ENCODE measurements at regions not wholly inside any gene's neighbourhood (a gene's known extent, or its start where the extent isn't known, plus 50 kb on each side); places are given as distances from the start of the nearest gene placed in this dataset.
A peak's percentile ranks its signal among the peaks of the same experiment; 100 is the strongest.

DNA sequence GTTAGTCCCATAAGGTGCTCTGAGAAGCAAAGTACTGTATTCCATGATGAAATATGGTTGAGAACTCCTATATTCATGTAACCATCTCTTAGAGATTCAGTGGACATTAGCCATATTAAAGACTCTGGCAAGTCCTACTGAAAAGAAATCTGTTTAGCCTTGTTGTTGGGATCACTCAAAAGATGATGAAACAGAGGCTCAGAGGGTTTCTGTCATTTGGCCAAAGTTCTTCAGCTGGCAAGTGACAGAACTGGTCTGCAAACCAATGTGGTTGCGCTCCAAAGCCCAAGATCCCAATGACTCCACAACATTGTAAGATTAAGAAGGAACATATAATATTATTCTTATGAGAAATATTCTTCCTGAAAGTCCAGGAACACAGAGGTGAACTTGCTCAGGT, 462.9 kb downstream of the ACTL7B start:
- DNase-seq: no peak

DNA sequence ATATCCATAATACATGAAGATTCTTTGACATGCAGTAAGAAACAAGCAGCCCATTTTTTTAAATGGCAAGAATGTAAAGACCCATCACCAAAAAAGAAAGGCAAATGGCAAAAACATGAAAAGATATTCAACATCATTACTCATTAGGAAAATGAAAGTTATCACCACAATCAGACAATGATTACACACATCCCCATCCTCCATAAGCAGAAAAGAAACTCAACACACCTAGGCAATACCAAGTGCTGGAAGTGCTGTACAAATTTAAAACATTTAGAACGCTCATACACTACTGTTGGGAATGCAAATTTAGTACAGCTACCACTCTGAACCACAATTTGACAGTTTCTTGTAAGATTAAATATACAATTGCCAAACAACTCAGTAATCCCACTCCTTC, 466.7 kb downstream of the ACTL7B start:
- DNase-seq: no peak

DNA sequence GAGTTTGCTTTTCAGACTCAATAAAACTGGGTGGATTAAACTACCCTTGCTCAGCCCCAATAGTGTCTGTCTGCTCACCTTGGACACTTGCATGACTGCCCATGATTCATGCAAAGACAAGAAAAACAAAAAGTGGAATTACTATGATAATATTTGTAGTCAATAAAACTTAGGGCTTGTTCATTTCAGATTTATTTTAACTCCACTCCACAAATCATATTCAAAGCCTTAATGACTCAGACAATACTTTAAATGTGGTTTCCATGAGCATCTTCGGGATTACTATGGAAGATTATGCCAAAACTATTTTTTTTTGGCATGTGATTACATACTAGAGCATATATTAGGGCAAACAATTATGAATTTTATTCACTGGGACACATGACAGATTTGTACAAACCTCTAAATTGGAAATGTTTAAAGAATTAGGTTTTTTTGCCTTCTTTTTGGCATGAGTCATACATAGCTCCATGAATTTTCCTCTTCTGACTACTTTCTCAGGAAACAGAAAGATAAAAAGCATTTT, 468.9 kb downstream of the ACTL7B start:
- no peak for DNase-seq

DNA sequence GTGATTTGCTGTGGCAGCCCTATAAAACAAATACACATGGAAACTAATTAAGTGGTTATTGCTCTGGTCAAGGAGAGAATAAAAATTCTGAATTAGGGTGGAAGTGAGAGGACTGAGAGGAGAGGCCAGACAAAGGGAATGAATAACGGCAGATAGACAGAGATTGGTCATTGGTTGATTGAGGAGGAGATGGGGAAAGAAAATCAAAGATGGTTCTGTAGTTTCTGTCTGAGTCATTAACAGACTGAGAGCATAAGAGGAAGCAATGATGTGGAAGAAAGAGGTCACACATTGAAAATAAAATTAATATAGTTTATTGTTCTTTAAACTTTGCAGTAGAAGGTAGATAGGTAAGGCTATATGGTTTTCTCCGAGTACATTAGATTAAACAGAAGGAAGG, 469.8 kb downstream of the ACTL7B start:
- no peak for DNase-seq

DNA sequence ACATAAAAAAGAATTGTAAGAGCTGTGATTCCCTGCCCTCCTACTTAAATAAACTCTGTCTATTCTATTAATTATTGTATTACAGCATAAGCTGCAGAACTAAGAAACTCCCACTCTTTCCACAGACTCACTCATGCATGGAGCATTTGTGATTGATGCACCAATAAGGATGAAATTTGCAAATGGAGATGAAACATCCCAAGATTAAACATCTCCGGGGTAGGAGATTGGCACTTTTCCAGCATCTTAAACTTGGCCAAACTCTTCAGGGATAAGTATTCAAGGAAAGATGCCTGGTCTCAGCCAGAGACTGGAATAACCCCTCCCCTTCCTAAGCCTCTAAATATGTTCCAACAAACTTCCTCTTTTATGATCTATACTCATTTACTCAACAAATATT, 472.0 kb downstream of the ACTL7B start:
- DNase-seq: no peak

DNA sequence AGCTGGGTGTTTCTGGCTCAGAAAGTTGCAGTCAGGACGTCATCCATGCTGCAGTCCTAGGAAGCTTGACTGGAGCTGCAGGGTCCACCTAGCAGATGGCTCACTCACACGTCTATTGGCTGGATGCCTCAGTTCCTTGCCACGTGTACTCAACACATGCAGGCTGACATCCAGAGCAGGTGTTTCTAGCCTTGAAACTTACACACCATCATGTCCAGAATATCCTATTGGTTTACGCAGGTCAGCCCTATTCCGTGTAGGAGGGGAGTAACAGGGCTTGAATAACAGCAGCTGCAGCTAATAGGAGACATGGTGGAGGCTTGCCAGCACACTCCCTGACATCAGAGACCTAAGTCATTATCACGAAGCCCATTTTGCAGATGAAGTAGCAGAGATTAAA, 473.5 kb downstream of the ACTL7B start:
- peak; percentile 99 for DNase-seq

DNA sequence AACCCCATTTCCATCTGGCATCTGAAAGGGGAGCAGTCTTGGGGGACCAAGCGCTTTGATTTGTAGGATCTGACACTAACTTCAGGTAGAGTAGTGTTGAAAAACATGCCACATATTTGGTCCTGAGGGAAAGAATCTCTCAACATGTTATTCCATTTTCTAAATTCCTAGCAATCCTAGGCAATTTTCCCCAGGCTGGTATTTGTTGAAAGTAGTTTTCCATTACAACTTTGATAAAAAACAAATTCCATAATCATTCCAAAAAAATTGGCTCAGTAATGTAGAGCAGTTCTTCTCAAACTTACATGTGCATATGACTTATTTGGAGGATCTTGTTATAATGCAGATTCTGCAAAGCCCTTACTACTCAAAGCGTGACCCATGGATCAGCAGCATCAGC, 477.9 kb downstream of the ACTL7B start:
- DNase-seq: no peak

DNA sequence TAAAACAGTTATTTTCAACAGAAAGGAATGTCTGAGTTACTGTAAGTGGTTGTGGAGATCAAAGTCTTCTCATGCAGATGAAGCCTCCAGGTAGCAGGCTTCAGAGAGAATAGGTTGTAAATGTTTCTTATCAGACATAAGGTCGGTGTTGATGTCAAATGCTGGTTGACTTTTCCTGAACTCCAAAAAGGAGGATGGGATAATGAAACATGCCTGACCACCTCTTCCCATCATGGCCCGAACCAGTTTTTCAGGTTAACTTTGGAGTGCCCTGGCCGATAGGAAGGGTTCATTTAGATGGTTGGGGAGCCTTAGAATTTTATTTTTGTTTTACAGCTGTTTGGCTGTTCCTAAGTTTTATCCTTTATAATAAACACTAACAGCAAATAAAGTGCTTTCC, 478.4 kb downstream of the ACTL7B start:
- DNase-seq: no peak

DNA sequence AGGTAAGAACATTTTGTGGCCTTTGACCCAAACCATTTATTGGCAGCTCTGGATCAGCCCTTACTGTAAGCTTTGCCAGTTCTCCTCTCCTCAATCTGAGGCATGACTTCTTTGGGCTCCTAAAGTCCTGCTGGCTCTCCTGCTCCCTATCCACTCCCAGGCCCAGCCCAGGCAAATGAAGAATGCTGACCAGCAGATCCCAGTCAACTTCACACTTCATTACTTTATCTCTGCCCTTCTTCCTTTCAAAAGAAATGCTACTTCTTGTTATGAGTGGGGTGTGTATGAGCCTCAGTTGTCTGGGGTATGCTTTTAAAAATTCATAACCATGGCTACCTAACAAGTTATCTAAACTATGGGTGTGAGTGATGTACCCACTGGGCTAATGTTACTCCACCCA, 479.6 kb downstream of the ACTL7B start:
- no peak for DNase-seq

DNA sequence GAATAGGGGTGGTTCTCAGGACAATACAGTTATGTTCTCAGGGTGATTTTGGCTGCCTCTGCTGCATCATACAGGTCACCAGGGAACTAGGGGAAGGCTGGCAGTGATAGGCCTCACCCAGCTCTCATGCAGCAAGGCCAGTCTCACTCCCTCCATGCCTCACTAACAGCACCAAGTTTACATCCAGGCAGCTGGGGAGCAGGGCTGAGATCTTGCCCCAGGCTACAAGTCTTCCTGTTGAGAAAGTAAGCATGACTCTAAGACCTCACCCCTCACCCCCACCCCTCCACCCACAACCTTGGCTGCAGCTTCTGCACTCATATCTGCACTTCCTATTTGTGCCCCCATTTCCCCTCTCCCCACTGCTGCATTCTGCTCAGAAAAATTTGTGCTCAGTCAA, 481.2 kb downstream of the ACTL7B start:
- no peak for DNase-seq

DNA sequence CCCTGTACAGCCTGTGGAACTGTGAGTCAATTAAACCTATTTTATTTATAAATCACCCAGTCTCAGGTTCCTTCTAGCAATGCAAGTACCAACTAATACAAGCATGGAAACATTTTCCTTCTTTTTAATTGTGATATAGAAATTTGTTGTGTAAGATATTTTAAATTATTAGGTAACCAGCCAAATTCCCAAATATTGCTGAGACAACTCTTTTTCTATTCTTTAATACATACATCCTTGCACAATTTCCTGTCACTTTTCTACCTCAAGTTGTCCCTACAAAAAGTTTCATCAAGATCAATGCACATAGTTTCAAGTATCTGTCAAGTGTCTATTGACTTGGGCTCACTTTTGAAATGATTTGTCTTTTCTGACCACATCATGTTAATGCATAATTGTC, 488.6 kb downstream of the ACTL7B start:
- no peak for DNase-seq

DNA sequence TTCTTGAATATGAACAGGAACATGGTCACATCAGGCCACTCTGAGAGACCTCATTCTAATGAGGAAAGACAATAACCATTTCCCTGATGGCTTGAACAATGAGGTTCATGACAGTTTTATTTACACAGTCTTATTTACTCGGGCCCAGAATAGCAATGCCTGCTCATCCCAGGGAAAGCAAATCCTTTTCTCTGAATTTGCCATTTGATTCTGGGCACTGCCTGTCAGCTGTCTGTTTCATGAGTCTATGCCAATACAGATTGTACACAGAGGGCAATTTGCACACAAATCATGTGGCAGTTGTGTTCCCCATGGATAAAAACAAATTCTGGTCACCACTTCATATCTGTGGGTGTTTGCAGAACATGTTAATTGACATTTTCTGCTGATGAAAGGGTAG, 492.5 kb downstream of the ACTL7B start:
- DNase-seq: peak; percentile 93

DNA sequence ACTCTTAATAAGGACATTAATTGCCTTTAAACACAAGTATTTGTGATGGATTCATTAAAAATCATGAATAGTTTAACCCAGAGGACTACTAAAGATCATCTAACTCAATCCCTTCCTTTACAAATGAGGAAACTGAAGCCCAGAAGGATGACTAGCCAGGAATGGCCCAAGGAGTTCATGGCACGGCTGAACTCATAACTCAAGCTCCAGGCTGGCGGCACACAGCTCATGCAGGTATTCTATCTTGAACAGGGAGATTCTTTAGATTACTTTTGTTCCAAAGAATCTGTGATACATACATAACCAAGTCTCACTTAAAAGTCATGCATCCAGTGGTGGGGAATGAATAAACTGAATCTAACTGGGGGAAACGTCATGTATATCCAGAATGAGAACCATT, 495.5 kb downstream of the ACTL7B start:
- DNase-seq: no peak

DNA sequence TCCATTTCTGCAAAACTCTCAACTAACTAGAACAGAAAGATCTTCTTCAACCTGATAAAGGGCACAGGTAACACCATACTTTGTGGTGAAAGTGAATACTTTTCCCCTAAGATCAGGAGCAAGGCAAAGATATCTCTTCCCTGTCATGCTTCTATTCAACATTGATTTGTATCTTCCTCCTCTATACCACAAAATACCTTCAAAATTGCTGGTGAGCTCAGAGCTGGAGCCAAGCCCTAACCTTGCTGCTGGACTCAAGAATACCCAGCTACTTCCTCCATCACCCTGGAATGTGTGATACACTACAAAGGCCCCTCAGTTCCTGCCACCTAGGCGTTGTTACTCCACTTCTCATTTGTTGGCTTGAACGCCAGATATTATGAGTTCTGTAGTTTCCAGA, 499.0 kb downstream of the ACTL7B start:
- DNase-seq: no peak

DNA sequence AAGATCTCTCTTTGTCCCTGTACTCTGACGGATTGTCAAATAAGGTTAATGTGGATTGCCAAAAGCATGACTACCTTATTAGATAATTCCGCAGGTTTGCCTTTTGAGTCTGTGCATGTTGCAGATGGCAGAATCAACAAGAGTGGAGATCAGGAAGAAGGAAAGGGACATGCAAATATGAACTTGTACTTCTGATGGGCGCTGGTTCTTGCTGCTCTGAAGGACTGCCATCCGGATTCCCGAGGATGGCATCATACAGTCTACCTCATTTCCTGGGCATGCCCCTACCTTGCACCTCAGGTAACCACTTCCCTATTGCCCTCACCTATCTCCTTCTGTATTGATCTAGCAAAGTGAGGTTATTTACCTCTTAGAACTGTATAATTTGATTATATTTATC, 504.2 kb downstream of the ACTL7B start:
- no peak for DNase-seq

DNA sequence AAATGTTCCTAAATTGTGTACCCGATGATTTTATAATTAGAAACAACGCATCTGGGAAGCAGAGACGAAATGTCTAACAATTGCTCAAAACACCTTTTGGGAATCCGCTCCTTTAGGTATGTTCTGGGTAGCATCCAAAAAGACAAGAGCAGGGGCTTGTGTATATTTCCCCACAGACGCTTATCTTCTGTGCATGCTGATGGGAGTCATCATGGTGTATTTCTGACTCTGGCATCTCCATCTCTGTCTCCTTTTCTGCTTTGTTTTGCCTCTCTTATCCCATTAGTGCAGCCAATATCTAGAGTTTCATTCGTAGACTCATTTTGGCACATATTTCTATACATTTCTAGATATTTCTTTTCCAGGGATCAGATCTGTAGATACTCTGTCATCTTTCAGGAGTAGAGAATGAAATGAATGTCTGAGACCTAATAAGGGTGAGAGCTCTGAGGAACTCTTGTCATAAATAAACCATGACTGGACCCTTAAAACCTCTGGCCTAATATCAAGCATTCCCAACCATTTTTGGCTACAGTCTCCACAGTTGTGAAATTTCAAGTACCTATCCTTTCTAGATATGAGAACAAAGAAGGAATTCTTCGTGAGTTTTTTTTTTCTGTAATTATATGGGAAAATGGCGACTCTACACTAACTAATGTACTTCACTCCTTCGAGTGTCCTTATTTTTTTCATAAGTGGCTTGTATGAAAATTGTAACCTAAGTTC, 508.2 kb downstream of the ACTL7B start:
- no peak for DNase-seq

DNA sequence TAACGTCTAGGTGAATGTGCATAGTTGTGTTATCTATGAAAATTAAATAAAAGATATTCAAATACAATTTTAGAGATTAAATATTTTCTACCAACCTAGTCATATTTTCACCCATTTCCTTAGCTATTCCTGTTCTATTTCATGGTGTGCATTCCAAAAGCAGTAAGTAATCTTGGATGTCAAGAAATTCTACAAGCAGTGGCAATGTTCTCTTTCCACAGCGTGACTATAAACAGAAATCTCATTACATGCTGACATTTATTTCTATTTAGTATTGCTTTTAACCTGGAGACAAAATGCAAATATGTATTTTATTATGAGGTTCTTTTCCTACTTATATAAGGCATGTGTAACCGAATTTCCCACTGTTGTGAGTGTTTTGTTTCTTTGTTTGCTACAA, 510.0 kb downstream of the ACTL7B start:
- DNase-seq: no peak

DNA sequence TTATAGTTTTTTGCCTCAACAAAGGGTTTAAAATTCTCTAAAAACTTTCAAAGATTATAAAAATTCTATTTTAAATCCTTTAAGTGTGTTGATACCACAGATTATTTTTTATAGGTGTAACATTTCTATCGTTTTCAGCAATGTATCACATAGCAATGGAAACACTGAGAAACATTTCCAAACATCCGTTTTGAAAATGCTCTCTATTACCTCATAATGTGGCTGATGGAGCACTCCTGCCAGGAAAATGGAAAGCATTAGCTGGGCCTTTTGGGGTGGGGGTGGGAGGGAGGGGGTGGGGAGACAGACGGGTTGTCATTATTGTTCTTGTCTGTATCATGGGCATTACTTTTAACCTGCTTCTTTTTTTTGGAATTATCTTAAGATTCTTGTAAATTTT, 516.5 kb downstream of the ACTL7B start:
- no peak for DNase-seq

DNA sequence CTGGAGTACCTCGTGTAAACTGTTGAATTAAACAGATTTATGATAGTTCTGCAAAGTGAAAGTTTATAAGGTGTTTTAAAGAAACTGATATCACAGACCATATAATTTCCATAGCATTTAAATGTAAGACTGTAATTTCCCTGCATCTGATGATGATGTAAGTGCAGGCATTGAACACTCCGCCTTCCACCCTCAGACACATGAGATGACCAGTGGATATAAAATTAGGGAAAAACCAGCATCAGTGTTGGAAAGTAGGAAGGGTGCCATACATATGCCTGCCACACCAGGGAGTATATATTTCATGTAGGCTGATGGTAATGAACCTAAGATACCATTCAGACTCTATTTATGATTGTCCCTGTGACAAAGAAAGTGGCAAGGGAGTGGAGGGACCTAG, 519.2 kb downstream of the ACTL7B start:
- no peak for DNase-seq

DNA sequence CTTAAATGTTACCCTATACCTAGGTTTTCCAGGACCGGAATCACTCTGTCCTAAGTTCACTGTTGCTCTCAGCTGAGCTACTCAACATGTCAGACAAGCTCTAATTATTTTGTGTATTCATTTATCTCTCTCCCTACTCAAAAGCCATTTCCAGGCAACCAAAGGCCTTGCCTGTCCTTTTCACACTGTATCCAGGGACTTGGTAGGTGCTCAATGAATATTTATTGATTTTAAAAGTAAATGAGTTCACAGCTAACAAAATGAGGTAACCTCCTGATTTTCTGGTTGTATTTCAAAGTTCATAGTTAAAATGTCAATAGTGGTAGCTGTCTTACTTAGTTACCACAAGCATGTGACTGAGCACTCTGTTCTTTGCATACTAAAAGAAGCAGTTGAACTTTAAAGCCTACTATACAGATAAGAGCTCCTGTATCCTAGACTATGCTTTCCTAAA, 522.2 kb downstream of the ACTL7B start:
- no peak for DNase-seq

DNA sequence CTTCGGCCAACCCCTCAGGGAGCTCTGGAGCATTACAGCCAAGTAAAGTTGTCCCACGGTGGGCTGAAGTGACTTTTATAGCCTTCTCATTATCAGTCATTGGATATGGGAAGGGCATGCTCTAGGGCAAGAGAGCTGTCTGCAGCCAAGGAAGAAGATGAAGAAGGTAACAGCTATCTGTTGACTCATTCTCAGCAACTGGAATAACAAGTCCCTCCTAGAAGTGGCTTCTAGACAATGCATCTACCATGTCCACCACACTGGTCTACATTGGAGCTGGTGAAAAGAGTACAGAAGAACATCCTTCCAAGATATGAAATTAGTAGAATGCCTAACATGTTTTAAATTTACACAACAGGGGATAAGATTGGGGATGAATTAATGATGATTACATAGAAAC, 524.2 kb downstream of the ACTL7B start:
- no peak for DNase-seq

DNA sequence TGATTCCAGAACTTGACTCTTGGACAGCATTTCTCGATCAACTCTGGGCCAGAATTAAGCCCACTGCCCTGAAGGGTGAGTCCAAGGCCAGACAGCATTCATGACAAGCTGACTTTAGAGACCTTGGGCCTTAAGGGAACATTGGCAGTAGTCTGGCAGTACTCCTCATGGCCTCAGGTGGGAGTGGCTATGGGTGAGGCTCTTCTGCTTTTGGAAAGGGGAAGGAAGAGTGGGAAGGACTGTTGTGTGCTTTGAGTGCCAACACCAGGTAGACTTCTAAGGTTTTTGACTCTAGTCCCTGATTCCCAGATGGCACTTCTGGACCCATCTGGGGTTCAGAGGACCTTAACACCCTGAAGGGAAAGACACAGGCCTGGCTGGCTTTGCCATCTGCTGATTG, 530.4 kb downstream of the ACTL7B start:
- no peak for DNase-seq

DNA sequence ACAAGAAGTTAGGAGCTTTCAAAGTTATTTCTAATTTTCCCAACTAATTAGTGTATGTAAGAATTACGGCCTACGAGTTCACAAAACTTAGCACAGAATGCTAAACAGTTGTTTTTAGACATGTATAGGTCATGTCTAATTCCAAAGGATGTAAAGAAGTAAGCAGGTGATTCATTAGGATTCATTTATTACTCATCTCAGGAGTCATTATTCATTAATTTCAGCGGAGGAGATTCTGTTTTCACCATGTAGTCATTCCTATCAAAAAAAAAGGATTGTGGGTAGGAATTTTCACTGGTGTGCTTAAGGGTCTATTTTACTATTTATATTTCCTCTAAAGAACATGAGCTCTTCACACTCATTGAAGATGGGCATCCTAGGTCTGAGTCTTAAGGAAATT, 532.2 kb downstream of the ACTL7B start:
- DNase-seq: no peak

DNA sequence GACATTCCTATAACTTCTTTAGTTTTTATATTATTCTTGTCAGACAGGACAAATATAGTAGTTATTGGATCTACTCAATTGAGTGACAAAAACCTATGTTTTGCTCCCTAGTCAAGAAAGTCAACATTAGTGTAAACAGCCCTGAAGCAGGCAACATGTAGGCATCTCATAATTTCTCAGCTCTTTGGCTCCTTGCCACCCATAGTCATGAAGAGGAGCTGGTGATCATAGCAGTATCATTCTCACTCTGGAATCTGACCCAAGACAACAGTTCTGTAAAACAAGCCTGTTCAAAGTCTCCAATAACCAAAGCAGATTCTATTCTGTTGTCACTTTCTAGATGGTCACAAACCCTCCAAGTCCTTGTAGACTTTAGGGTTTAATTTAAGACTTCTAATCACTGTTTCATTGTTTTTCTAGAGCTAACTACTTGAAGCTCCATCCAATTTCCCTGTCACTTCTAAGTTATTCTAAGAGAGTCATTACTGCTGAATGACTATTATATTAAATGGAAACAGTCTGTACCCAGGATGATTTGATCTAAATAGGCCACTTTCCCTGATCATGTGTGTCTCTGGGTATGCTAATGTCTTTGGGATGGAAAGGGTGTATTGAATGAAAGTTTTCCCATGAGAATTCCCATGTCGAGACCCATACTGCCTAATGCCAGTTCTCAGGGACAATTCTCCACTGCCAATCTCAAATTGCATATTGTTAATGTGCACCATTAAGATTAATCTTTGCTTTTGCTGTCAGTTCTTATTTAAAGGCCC, 533.3 kb downstream of the ACTL7B start:
- DNase-seq: peak; percentile 49

DNA sequence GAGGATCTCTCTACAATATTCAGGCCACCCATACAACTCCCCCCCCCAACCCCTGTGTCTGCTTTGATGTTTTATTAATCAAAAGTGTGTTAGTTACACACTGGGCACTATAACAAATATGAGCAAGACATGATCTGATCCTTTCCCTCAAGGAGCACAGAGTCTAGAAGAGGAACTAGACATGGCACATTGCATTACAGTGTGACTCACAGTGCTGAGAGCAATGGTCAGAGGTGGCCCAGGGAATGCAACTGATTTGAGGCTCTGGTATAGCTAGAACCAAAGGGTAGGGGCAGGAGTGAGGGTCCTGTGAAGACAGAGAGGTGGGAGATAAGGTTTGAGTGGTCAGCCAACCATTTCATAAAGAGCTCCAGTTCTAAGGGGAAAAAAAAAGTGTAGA, 539.2 kb downstream of the ACTL7B start:
- DNase-seq: no peak
